GM12892 (cell line): ENCODE measurements at regions not wholly inside any gene's neighbourhood (a gene's known extent, or its start where the extent isn't known, plus 50 kb on each side); places are given as distances from the start of the nearest gene placed in this dataset.

Source experiments
- POLR2A ChIP-seq: IDR thresholded peaks from 2 replicates; pipeline ENCODE4 v1.6.1; 2011; ENCODE audit warnings: low read depth, low read length, control low read depth
- TAF1 ChIP-seq: IDR thresholded peaks from 2 replicates; pipeline ENCODE4 v1.6.1; 2011; ENCODE audit warnings: low read depth, mild to moderate bottlenecking, control low read depth, low read length, borderline replicate concordance

GRCh38 chr1:196059210-196059609 lies 549.0 kb downstream of the KCNT2 start:
- TF ChIP-seq POLR2A (no peak), TAF1 (no peak)
